Activated CD4-positive, alpha-beta T cell treated with anti-CD3 and anti-CD28 coated beads, Interleukin-2, amount 50 U/mL, for 16 hours (primary cell): ENCODE measurements at regions not wholly inside any gene's neighbourhood (a gene's known extent, or its start where the extent isn't known, plus 50 kb on each side); places are given as distances from the start of the nearest gene placed in this dataset.

Experiments
- DNase-seq: peaks from one replicate; pipeline ENCODE4 v3.0.0-alpha.2; 2020

DNA sequence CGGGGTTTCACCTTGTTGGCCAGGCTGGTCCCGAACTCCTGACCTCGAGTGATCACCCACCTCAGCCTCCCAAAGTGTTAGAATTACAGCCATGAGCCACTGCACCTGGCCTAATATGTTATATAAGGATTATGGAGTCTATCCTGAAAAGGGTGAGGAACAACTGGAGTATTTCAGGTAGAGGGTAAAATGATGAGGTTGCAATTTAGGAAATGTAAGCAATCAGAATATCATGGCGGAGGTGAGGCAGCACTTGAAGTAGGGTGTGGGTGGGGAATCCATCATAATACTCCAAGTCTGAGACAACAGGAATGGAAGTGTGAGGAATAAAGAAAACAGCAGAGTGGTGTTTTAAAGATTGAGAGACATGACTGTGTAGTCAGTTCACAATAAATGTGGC is 582.2 kb downstream of the FGF9 start:
- no peak for DNase-seq

DNA sequence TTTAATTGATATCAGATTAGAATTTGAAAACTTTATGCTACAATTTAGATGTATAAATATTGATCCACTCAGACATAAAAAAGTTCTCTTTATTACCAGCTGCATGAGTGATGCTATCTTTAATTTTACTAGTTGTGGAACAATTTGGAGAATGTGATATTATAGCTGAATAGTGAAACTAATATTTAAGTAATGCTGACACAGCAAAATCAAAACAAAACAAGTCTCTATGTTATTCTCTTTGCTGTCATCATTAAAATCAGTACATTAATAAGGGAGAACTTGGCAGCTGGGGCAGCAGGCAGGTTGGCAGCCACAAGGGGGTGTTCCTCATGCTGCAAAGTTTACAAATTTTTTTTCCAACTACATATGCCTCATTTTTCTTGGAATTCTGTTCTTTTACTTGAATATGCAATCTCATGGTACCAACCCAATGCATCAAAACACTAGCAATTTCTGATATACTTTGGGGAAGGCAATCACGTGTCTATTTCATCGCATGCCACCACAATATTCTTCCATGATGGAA is 585.3 kb downstream of the FGF9 start:
- DNase-seq, result no peak

DNA sequence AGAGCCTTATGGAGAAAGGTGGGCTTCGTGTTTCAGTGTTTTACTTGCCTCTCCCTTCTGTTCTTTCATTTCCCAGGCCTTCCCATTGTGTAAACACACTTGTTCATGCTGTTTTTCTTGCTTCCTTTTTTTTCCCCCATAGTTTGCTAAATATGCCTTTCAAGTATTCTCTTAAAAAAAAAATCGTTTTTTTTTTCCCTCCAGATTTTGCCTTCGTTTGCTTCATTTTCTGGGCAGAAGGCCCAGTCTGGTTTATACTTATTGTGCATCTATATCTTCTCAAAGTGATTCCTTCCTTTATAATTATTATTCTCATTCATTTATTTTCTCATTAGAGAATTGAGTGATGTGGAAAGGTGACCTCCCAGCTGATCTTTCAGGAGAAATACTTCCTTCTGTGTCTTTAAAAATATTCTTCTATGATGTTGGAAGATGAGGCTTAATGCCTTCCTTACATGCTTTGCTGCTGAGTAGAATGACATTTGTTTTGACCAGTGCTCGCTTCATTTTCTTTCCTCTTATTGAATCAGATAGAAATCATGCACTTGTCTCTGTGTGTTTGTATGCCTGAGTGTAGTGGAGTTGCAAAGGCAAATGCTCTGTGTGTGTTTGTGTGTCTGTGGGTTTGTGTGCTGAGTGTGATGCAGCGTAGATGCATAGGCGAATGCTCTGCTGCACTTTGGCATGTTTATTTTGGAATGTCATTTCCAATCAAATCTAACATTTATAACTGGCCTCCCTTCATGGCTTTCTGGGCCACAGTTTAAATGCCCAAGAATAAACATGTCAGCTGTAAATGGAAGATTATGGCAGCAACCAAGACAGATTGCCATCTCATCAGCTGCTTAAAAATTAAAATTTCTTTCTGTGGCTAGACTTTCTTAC is 591.4 kb downstream of the FGF9 start:
- no peak for DNase-seq

DNA sequence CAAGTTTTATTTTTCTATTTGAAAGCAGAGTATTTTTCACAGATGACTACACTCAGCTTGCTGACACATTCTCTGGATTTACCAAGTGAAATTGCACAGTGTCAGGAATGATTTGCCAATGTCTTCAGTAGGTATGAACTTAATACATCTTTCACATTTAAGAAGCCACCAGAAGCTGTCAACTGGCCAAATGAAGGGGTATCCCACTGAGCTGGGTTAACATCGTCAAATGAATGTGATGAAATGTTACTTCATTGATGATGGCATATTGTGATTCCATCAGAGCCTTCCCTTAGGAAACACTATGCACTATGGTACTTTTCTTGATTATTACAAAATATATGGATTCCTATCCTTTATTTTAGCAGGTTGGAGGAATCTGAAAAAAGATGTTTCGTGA is 592.3 kb downstream of the FGF9 start:
- DNase-seq, result no peak

DNA sequence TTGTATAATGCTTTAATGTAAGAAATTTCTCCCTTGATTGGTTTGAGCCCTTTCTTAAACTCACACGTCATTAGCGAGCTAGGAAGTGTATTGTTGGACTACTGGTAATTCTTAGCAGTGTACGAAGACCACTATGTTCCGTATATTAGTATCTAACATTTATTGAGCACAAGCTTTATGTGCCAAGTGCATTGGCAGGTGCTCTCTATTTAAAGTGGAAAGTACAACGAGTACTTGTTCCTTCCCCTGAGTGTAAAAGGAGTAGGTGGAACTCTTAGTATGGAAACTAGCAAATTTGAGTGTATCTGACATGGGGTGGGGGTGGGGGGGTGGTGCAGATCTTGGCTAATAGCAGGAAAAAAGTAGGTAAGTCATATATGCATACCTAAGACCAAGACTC is 594.7 kb downstream of the FGF9 start:
- no peak for DNase-seq

DNA sequence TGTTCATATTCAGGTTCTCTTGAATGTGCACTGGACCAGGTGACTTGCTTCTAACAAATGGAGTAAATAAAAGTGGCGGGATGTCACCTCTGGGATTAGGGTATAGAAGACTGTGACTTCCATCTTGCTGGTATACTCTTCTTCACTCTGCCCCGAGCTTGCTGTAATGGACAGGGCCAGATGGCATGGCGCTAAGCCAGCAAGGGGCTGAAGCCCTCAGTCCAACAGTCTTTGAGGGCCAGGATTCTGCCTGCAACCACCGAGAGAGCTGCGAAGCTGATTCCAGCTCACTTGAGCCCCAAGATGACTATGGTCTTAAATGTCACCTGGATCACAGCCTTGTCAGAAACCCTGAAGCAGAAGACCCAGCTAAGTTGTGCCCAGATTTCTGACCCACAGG is 600.0 kb downstream of the FGF9 start:
- no peak for DNase-seq

DNA sequence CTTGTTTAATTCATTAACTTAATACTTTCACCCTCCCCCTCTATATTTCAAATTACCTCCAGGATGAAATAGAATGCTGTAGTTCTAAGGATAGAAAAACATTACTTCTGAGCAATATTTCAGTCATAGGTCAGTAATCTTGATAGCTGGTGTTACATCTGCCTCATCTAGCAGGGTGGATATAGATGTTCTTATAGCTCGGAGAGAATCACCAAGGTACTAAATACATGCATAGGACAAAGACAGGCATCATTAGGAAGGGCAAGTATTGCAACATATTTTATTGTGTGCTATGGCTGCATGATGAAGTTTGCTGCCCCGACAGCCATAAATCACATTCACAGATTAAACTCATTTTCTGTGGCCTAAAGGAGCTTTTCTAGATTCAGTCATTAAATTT is 601.0 kb downstream of the FGF9 start:
- no peak for DNase-seq

DNA sequence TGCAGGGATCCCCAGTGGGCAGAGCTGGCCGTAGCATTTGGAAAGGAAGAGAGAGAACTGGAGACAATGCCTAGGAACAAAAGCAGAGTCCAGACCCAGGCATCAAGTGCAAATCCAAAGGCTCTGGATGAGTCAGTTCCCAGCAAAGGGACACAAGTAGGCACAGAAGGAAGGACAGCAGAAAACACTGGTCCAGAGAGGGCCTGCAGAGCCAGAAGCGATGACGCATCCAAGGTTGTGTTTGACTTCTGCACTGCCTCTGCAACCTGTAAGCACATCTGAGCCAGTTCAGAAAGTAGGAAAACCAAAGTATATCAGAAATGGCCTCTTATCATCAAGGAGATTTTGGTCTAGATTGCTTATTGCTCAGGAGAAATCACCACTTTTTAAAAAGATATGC is 604.5 kb downstream of the FGF9 start:
- no peak for DNase-seq

DNA sequence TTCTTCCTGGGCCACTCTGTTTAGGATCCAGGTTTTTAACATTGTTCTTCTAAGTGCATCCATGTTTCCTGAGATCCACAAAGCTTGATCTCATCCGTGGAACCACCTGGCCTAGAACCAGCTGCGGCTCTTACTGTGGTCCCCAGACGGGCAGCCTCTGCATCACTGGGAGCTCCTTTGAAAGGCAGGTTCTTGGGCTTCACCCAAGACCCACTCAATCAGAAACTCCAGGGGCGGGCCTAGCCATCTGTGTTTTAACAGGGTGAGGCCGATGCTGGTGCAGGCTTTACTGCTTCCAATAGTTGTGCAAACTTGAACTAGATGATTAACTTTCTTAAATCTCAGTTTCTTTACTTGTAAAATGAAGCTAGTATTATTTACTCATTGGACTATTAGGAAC is 605.7 kb downstream of the FGF9 start:
- DNase-seq, result no peak

DNA sequence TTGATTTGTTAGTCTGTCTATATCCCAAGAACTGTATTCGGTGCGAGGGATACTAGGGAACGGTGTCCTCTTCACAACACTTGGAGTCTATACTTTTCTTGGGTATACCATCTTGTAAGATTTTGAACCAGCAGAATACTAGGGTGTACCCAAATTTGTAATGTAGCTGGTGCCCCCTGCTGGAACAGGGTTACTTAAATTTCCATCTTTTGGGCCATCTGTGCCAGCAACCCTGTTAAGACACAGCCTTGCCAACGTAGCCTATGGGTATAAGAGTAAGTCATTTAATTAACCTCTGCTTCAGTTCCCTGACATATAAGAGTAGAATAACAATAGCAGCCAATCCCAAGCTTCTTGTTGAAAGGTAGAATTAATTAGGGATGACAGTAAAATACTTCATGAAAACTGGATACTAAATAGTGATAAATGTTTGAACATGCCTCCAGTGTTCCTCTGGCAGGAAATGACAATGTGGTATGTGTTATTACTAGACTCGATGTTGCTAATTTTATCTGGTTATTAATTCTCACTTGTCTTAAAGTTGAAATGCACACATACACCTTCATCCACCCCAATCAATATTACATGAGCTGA is 607.6 kb downstream of the FGF9 start:
- peak; percentile 52 for DNase-seq

DNA sequence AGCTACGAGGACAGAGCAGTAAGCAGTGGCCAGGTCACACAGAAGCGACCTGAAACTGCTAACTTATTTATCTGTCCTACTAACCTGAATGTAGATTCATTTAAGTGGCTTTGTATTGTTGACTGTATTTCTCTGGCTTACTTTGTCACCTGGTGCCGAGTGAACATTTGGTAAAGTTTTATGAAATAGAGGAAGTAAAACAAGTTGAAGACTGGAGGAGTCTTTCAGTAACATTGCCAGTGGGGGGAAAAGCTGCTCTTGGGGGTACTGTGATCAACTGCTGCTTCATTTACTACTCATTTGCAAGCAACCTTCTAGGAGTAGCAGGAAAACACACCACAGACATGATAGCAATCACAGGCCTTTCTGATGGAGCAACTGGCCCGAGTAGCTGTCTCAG is 615.0 kb downstream of the FGF9 start:
- no peak for DNase-seq

DNA sequence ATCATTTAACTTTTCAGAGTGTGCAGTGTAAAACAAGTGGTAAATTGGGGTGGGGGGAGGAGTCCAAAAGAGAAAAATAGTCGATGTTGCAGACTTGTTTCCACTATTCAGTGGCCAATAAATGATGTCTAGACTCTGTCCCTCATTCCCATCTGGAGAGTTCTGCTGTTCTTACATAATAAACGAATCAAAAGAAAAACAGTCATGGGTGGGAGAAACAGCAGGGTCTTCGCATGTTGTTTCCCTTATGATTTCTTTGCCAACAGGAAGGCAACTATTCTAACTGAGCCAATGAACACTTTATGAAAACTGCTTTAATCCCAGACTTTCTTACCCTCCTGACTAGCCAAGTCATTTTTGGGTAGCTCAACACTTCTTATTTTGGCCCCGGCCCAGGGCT is 615.5 kb downstream of the FGF9 start:
- DNase-seq, result no peak

DNA sequence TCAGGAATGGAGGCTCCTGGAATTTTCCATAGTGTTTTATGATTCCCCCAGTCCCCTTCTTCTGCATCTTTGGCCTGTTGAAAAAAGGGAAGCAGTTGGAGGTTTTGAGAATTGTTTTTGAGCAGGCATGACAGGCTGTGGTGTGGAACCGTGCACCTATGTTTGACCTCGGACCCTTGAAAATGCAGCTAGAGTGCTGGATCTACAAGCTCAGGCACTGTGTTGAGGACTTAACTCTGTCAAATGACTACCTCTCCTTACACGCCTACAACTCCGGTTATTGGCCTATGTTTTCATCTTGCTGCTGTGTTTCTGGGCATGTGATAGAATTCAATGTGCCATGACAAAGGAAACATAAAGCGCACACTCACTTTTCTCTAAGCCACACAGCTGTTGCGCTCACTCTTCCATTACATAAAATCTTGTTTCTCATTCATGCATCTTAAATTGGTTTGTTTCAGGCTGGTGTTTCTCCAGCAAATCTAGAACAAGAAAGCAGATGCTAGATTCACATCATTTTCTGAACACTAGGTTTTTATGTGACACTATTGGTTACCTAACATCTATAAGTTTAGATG is 616.6 kb downstream of the FGF9 start:
- DNase-seq, result no peak

DNA sequence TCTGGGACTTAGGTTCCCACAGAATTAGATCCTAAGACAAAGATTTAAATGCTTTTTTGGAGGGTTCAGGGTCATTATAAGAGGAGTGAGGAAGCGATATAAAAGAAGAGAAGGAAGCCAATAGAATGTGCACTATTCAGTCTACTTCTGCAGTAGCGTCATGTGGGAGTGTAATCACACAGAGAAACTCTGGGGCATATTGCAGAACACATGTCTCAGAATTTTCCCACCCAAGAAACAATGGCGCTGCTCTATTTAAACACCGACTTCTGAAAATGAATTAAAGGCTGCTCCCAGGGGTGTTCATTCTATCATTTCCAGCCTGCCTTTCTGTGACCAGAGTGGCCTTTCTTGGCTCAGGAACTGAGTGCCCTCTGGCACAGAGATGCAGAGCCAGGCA is 617.6 kb downstream of the FGF9 start:
- no peak for DNase-seq

DNA sequence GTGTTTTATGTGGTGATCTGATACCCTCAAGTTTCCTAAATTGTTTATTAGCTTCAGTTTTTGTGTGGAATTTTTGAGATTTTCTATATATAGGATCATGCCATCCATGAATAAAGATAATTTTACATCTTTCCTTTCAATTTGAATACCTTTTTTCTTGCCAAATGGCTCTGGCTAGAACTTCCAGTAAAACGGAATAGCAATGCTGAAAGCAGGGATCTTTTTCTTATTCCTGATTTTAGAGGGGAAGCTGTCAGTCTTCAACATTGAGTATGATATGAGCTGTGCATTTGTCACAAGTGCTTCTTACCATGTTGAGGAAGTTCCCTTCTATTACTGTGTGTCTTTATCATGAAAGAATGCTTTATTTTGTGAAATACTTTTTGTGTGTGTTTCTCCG is 618.8 kb downstream of the FGF9 start:
- no peak for DNase-seq

DNA sequence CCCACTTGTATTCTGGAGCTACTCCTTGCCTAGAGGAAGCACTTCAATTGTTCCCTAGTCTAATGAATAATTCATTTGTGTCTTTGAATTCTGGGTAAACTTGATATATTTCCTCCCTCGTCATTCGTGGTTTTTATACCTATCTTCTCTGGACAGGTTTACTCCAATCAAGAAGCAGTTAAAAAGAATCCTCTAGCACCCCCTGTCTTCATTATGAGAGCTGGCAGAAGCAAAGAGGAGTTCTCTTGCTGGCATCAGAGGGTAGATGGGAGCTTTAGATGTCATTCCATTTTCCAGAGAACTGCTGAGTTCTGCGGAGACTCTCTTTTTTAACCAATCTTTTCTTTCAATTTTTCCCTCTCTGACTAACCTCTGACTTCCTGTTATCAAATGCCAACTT is 627.7 kb downstream of the FGF9 start:
- no peak for DNase-seq

DNA sequence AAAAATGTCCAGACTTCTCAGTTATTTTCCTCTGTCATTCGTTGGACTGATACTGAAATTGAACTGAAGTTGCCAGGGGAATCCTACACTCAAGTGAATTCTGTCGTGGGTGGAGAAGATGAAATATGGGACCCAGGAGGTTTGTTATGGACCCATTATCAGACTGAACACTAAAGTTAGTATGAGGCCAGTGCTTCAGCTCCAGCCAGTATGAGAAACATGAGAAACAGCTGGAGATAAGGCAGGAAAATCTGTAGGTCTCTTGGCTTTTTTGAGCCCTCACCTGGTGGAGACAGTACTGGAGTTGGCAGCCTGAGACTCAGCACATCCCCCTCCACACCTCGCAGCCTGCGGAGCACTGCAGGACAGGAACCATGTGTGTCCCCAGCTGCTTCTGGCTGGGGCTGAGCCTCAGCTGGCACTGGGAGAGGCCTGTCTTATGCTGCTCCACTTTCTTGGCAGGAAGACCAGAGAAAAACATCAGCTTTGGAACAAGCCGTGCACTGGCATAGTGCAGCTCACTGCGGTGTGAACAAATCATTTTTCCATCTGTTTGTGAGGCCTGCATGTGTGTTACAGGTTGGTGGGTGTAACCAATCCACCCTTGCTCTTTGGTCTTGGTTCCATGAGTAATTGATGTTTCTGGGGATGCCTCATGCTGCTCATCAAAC is 641.0 kb downstream of the FGF9 start:
- no peak for DNase-seq

DNA sequence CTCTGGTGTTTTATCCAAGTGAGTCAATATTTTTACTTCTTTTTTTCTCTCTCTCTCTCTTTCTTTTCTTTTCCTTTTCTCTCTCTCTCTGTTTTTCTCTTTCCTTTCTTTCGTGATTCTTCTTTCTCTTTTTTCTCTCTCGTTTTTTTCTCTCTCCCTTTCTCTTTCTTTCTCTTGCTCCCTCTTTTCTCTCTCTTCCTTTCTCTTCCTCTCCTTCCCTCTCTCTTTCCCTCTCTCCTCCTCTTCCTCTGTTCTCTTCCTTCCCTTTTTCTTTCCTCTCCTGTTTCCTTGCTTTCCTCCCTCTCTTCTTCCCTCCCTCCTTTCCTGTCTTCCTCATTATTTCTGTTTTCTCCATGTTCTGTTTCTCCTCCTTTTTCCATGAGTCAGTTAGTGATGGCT is 641.5 kb downstream of the FGF9 start:
- DNase-seq, result no peak

DNA sequence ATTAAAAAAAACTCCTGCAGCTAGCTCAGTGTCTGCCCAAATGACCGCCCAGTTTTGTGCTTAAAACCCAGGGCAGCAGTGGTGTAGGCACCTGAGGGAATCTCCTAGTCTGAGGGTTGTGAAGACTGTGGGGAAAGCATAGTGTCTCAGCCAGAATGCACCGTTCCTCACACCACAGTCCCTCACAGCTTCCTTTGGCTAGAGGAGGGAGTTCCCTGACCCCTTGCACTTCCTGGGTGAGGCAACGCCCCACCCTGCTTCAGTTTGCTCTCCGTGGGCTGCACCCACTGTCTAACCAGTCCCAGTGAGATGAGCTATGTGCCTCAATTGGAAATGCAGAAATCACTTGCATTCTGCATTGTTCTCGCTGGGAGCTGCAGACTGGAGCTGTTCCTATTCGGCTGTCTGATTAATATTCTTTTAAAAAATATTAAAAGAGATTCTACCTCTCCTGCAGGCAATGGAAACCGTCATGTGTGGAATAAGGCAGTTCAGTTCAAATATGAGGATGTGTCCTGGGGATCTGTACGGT is 645.7 kb downstream of the FGF9 start:
- no peak for DNase-seq

DNA sequence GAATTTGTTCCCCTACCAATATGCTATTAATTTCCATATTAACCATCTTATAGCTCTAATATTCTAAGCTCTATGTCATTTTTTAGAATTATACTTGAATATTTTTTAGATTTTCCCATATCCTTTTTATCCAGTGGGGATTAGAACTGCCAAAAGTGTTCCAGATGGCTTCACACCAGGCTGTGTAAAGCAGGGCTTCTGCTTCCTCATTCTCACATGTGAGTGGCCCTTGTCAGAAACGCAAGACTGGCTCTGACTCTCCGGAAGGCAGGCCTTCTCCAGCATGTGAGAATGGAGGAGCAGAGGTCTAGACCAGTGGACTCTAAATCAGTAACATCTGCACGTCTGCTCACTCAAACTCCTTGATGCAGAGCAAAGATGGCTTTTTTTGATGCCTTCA is 650.1 kb downstream of the FGF9 start:
- no peak for DNase-seq

DNA sequence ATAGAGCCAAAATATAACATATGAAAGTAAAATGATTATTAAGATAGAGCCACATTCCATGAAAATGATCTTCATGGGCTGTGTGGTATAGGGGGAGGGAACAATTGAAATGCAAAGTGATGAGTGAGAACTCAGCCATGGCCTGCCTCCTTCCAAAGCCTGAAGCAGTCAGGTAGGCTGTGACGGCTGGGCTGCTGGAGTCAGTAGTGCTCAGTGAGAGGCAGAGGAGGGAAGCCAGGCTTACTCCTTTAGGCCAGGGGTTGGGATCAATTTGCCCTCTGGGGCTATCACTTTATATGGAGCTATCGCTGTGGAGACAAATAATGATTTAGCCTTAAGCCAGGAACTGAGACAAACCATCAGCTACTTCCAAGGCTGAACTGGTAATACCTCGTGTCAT is 654.9 kb downstream of the FGF9 start:
- DNase-seq, result no peak

DNA sequence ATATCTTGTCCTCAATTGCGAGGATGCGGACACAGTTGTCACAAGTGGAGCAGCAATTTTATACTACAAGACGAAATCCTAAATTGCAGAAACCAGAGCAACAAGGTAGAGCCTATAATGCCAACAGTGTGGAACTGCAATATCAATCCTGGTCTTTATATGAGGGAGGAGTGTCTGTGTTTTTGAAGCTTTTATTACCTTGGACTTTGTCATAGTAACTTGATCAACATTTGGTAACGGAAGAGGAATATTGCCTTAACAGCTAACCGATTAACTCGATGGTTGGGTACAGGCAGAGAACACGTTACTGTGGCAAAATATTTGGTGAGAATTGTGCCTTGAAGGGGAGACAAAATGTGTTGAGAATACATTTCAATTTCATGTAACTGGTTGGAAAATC is 661.5 kb downstream of the FGF9 start:
- no peak for DNase-seq

DNA sequence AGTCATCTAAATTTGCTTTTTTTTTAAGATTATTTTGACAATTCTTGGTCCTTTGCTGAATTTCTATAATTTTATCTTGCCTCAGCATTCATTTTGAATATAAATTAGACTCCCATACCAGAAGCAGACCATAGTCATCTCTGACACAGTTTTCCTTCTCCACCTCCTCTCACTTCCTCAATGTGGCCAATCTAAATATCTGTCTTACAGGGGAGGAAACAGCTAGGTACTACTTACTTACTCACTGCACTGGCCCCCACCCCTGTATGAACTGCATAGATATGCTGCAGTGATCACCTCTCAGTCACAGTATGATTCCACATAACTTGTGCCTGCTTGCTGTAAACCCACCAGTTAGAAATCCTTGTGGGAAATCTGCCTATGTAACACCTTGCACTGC is 665.6 kb downstream of the FGF9 start:
- DNase-seq, result no peak
